Gastroesophageal sphincter (tissue), 4 donors: ENCODE measurements at regions not wholly inside any gene's neighbourhood (a gene's known extent, or its start where the extent isn't known, plus 50 kb on each side); places are given as distances from the start of the nearest gene placed in this dataset.

ENCODE experiments used
- ATAC-seq: fragments of 150-250 bp; one replicate; pipeline ENCODE4 v1.9.1; 2016; ENCODE audit warnings: mild to moderate bottlenecking, moderate library complexity
- H3K27ac ChIP-seq, 4 donors: fragments of 200-600 bp; sonication (generic) in 3 of 4; 1 replicate in 3 of 4; 2 replicates in 1 of 4; pipeline ENCODE4 v1.5.1; 2016 to 2019
- H3K27me3 ChIP-seq: fragments of 200-600 bp; sonication (generic); one replicate; pipeline ENCODE4 v1.5.1; 2019
- H3K36me3 ChIP-seq, 2 donors: fragments of 200-600 bp; sonication (generic); one replicate each; pipeline ENCODE4 v1.5.1; 2019; ENCODE audit warnings: control low read depth in 1 of 2
- H3K4me1 ChIP-seq, 3 donors: fragments of 200-600 bp; sonication (generic); 1 replicate in 2 of 3; 2 replicates in 1 of 3; pipeline ENCODE4 v1.5.1; 2016 to 2019; ENCODE audit warnings: control low read depth in 2 of 3
- H3K4me3 ChIP-seq, 2 donors: fragments of 200-600 bp; sonication (generic); one replicate each; pipeline ENCODE4 v1.5.1; 2019; ENCODE audit warnings: mild to moderate bottlenecking in 1 of 2, moderate library complexity in 1 of 2
- H3K9me3 ChIP-seq, 3 donors: fragments of 200-600 bp; sonication (generic); one replicate each; pipeline ENCODE4 v1.5.1; 2017 to 2019; ENCODE audit warnings: control low read depth in 2 of 3
- CTCF ChIP-seq, 4 experiments: fragments of 200-600 bp in 2 of 4; fragments of 450-650 bp in 2 of 4; sonication (generic) in 1 of 4; IDR thresholded peaks; one replicate each; pipeline ENCODE4 v1.5.1; 2017 to 2019; ENCODE audit warnings: antibody characterized with exemption in 4 of 4, mild to moderate bottlenecking in 2 of 4, moderate library complexity in 2 of 4
- EP300 ChIP-seq: sonication (generic); formaldehyde crosslinking; IDR thresholded peaks from one replicate; pipeline ENCODE4 v1.6.1; 2017; ENCODE audit warnings: antibody characterized with exemption, mild to moderate bottlenecking
- POLR2A ChIP-seq, 2 donors: fragments of 450-650 bp; IDR thresholded peaks; one replicate each; pipeline ENCODE4 v1.6.1; 2017; ENCODE audit warnings: antibody characterized with exemption in 2 of 2, mild to moderate bottlenecking in 2 of 2, moderate library complexity in 1 of 2
- POLR2AphosphoS5 ChIP-seq: sonication (generic); formaldehyde crosslinking; IDR thresholded peaks from one replicate; pipeline ENCODE4 v1.6.1; 2017; ENCODE audit warnings: antibody characterized with exemption
- WGBS, 2 donors: methylation state at CpG; one replicate each; pipeline ENCODE4 v1.1.5; 2018; ENCODE audit warnings: low coverage in 1 of 2; 5-methylcytosine and 5-hydroxymethylcytosine counted together

DNA sequence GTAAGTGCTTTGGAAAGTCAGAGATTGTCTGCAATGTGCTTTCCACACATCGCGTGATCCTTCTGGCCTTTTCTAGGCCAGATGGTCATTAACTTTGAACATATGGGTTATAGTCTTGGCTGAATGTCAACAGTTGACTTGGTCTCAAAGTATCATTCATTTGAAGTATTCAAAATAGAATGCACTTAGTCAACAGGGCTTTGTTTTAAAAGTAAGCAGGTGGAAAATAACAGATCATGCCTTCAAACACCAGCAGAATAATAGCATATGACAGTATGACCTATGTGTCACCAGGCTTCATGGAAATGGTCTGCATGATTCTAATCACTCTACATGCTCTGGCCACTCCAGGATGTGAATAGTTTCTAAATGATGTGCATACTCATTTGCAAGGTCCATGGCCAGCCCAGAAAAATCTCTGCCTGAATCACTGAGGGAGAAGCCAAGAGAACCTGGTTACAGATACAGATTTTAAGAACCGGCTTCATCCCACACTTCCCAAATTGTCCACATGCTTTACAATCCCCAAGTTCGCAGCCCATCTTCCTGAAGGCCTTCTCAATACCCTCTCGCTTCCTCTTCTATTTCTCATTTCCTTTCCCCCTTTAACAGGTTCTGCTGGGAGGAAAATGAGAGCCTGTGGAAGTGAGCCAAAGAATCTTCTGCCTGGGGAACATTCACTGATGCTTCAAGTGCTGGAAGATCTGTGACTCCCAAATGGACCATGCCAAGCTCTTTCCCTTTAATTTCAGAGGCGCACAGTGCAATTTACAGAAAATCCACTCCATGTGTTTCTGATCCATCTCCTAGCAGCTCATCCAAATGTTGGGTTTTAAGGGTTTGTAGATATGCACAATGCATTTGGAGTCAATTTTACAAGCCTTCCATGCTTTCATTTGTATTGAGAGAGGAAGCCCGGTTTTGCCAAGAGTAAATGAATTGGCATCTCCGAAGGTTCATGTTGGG, 122.8 kb upstream of the GDF10 start:
- Histone ChIP-seq H3K9me3 (no peaks in the 10 kb centered on the region), H3K27ac (no peak overlapping the region), H3K27me3 (no peaks in the 10 kb centered on the region), H3K4me3 (no peak overlapping the region), H3K36me3 (no peaks in the 10 kb centered on the region), H3K4me1 (peaks cover 0 to 5% (median 0%) of the 10 kb centered on the region in 3 donors)
- ATAC-seq: peak; percentile 52
- TF ChIP-seq POLR2A (IDR thresholded peaks at IDR 0.05) (no peak), CTCF (IDR thresholded peaks at IDR 0.05) (no peak), EP300 (no peak), POLR2AphosphoS5 (no peak)
- 69 to 75% methylated on average over 2 to 6 of the region's 8 CpGs for WGBS, 2 donors

DNA sequence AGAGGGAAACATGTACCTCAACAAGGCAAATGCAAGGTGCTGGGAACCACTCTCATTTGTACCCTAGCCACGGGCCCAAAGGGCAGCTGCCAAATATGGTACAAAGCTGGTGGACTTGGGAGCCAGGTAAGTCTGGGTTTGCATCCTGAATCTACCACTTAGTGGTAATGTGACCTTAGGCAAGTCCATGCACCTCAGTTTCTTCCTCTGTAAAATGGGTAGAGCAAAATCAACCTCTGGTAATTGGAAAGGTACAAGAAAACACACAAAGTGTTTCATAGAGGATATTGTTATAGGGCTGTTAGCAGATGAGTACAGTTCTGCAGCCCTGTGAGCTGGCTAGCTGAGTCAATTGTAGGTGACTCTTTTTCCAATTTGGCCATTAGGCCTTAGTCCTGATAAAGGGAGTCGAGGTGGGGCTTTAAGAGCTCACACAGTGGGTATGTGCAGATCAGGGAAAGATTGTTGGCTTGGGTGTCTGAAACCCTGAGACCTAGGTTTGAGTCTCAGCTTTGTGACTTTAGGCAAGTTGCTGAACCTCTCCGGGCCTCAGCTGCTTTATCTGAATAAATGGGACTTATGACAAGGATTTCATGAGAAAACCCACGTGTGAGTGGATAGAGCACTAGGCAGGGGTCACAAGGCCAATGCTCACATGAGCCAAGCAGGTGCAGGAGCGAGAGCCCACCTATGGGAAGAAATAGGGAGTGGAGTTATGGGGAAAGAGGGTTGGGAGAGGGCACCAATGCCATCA, 121.3 kb upstream of the GDF10 start:
- peaks cover 0 to 11% (median 0%) of the 10 kb centered on the region in 3 donors for H3K4me1 ChIP-seq
- TF ChIP-seq CTCF (IDR thresholded peaks at IDR 0.05) (no peak), POLR2AphosphoS5 (no peak), EP300 (no peak), POLR2A (IDR thresholded peaks at IDR 0.05) (no peak)
- no peaks in the 10 kb centered on the region for H3K9me3 ChIP-seq
- no peaks in the 10 kb centered on the region for H3K27me3 ChIP-seq
- WGBS, 2 donors: 88 to 100% methylated on average over 1 to 3 of the region's 5 CpGs
- no peak overlapping the region for H3K27ac ChIP-seq
- no peak for ATAC-seq
- H3K4me3 ChIP-seq: no peak overlapping the region
- no peaks in the 10 kb centered on the region for H3K36me3 ChIP-seq

DNA sequence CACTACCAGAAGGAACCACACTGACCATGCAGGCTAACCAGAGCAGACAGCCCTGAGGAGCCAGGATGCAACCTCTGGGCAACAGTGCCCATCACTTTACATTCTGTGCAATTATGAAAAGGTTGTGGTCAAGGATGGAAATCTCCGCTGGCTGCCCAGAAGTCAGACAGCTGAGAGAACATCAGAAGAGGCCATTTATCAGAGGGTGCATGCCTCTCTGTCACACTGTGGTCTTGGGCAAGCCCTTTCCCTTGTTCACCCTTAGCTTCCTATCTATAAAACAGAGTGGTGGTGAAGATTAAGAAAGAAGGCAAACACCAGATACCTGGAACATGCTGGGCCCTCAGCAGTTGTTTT, 120.7 kb upstream of the GDF10 start:
- Histone ChIP-seq H3K9me3 (no peaks in the 10 kb centered on the region), H3K4me3 (no peak overlapping the region), H3K4me1 (peaks cover 0 to 11% (median 0%) of the 10 kb centered on the region in 3 donors), H3K36me3 (no peaks in the 10 kb centered on the region), H3K27me3 (no peaks in the 10 kb centered on the region), H3K27ac (no peak overlapping the region)
- 100% methylated on average over 1 of the region's 1 CpG for WGBS, 2 donors
- no peak for ATAC-seq
- TF ChIP-seq CTCF (IDR thresholded peaks at IDR 0.05) (no peak), EP300 (no peak), POLR2AphosphoS5 (no peak), POLR2A (IDR thresholded peaks at IDR 0.05) (no peak)

GRCh38 chr10:47181052-47181849, 118.7 kb upstream of the GDF10 start:
- no peaks in the 10 kb centered on the region for H3K9me3 ChIP-seq
- 81 to 96% methylated on average over 11 to 12 of the region's 19 CpGs for WGBS, 2 donors
- no peaks in the 10 kb centered on the region for H3K27me3 ChIP-seq
- no peak overlapping the region for H3K4me3 ChIP-seq
- H3K27ac ChIP-seq: no peak overlapping the region
- TF ChIP-seq EP300 (no peak), POLR2A (IDR thresholded peaks at IDR 0.05) (no peak), CTCF (IDR thresholded peaks at IDR 0.05) (no peak), POLR2AphosphoS5 (no peak)
- peaks cover 0 to 11% (median 0%) of the 10 kb centered on the region in 3 donors for H3K4me1 ChIP-seq
- no peaks in the 10 kb centered on the region for H3K36me3 ChIP-seq
- no peak for ATAC-seq
